IPS-NIHi7 (cell line): ENCODE measurements at regions not wholly inside any gene's neighbourhood (a gene's known extent, or its start where the extent isn't known, plus 50 kb on each side); places are given as distances from the start of the nearest gene placed in this dataset.
"Not testable (repeated sequence)": the region's sequence is repeated elsewhere in the genome, so short reads cannot be mapped to it uniquely, and the experiment has no call there.

ENCODE experiments used
- DNase-seq: peaks from one replicate; pipeline ENCODE4 v3.0.0; 2012; ENCODE audit warnings: mixed read lengths; ENCODE audit errors: extremely low spot score

DNA sequence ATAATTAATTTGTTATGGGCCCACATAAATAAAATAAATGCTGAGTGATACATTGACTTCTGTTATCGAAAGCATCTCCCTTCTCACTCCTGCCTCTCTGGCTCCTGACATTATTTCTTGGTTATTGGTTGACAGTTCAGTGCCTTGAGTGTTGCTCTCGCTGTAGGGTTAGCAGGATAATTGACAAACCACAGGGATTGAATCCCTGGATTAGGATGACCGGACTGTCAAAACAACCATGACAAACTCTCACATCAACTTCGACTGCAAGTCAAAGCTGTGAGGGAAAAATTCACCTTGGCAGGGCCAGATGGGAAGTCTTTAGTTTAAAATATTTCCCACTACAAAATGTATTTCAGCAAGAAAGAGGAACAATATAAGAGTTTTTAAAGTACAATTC is 245.4 kb upstream of the TFAP2D start:
- no peak for DNase-seq

DNA sequence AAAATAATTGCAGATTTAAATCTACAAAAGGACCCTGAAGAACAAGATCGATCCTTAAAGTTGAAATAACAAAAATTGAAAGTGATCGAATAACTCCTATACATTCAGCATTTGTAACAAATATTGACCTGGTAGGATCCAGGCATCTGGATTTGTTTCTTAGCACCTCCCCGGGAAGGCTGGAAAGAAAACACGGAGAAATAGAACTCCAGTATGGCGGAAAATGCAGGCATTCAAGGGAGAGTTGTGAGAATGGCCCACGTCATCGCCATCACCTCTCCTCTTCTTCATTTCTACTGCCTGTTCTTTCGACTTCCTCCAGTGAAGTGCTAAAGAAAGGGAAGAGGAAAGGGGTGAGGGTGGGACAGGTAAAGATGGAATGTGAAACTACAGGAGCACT is 242.3 kb upstream of the TFAP2D start:
- DNase-seq, result no peak

DNA sequence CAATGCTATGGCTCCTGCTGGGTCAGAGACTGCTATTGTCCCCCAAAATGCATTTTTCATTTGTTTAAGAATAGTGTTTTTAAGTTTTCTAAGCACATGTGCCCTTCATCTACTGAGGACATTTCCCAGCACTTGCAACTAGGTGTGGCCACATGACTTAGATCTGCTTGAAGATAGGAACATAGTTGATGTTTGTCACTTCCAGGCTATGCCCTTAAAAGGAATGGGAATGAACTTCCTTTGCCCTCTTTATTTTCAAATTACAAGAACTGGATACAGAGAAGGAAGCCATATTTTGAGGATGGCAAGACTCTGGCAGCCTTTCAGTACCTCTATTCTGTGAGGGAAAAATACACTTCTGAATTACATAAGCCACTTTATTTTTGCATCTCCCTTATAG is 203.0 kb upstream of the TFAP2D start:
- DNase-seq, result no peak

DNA sequence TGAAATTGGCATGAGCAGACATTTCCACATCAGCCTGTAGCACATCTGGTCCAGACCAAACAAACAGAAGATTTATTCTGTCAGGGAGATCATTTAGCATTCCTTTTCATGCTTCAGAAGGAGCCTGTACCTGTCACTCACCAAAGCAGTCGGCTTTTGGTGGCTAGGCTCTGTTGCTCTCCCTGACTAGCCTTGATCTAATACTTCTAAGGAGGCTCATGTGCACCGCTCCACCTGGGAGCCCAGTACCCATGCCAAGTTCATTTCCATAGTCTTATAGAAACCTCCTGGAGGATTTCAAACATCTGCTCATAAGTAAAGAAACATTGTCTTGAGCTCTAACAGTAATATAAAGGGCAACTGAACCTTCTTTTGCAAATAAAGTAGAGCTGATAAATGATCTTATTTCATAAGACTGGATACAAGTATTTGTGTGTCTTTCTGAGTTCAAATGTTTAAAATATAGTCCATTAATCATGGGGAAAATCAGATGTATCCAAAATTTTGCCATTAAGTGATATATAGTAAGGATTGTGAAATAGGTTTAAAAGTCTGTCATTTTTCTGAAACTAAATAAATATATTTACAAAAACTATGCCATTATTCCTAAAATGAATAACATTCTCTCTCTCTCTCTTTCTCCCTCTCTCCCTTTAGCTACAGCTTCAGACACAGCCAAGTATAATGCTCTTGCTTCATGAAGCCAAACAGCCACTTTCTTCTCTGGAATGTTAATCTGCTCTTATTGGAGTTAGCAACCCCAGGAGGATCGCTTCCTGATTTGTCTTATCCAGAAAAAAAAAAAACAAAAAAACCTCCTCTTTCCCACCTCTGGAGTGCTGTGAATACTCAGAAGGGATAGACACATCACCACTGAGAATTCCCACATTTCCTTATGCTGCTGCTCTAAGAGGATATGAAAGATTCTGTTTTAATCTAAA is 192.7 kb upstream of the TFAP2D start:
- no peak for DNase-seq

DNA sequence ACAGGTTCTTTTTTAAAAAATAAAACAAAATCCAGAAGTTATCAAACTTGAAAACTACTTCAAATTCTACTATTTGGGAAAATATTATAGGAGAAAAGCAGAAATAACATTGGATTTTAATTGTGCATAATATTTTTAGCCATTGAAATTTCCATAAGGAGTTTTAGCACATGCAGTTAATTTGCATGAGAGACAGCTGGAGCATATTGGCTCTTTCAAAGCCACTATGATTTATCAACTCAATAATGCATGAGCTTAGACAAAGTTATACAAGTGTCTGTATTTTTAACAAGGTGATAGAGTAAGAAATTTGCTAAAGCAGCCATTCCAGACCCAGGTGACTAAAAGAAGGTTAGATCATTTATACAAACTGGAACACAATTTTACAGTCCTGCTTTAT is 189.0 kb upstream of the TFAP2D start:
- DNase-seq, result no peak

DNA sequence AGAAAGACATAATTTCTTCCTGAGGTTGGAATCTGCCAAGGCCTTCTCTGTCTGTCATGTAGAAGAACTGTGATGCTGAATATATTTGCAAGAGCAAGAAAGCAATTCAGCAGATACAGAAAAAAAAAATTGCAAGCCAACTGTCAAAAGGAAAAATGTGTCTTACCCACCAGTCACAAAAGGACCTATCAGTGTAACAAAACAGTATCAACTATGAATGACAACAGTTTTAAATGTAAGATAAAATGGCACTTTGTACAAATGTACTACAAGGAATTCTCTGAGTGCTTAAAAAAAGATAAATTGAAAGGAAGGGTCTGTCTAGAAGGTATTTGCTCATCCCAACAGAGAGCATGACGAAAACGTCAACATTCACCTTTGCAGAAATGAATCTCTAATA is 185.3 kb upstream of the TFAP2D start:
- DNase-seq, result no peak

DNA sequence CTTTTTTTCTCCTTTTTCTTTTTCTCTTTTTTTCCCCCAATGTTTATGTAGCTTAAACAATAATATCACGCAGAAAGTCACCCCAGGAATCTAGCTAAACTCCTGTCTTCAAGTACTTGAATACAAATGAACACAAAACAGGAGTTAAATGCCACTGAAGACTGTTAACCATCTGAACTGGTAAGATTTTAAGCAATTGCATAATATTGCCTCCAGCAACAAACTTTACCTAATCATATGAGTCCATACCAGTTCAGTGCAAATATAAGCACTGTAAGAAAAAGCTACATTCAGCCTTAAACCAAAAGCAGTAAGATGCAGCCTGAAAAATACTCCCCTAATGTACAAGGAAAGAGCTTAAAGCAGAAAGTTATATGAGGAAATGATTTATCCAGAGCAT is 173.9 kb upstream of the TFAP2D start:
- no peak for DNase-seq

DNA sequence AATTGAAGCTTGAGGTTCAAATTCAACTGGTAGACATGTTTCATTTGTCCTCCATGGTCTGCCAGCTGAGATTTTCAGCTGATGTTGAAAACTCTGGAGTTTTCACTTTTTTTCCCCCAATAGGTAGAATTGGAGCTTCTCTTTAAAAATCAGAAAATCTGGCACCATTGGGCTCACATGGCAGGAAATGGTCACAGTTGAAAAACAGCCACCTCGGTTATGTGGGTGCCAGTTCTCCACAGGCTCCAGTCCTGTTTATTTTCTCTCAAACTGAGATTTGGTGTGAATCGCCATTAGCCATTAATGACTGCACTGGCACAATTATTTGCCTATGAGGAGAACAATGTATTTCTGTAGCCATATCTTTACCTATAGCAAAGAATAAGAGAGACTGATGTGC is 171.4 kb upstream of the TFAP2D start:
- no peak for DNase-seq

DNA sequence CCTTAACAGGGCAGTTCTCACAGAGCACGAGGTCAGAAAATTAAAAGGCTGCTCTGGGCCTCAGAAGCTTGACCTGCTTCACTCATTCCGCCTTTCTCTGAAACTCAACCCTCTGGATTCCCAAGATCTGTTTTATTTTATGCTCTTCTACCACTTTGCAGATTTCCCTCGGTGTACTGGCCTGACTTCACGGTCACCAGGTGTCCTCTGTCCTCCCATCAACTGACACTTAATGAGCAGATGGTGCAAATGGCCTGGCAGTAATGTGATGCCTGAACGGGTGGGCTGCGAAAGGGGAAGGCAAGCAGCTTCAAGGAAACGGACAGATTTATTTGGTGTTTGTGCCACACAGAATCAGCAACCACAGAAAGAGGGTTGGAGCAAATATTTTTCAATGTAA is 169.7 kb upstream of the TFAP2D start:
- DNase-seq, result no peak

DNA sequence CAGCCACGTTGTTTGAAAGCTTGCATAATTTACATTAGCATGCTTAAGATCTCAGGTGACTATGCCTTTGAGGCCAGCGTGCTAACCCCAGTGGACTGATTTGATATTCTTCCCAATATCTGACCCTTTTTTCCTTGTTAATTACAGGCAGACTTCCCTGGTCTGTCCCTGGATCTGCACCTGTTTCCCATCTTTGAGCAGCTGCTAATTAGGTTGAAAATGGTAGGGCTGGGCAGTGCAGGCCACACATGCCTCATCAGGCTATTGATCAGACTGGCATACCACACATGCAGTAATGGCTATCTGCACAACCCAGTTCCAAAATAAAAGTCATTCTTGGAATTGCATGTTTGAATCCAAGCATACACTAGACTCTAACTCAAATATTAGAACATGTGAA is 164.3 kb upstream of the TFAP2D start:
- DNase-seq, result no peak

DNA sequence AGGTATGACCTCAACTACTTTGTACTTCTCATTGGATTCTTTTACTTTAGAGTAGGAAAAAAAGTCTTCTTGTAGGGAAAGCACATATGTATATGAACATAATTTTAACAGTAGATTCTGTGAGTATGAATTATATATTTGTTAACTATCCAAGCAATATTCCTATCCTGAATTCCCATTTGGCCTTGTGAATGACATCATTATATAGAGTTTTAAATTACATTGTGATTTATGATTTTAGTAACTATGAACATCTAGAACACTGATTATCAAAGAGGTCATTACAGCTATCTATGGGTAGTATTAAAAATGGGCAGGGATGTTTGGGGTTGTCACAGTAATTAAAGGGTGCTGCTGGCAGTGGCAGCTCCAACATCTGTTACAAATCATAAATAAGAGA is 163.9 kb upstream of the TFAP2D start:
- no peak for DNase-seq

DNA sequence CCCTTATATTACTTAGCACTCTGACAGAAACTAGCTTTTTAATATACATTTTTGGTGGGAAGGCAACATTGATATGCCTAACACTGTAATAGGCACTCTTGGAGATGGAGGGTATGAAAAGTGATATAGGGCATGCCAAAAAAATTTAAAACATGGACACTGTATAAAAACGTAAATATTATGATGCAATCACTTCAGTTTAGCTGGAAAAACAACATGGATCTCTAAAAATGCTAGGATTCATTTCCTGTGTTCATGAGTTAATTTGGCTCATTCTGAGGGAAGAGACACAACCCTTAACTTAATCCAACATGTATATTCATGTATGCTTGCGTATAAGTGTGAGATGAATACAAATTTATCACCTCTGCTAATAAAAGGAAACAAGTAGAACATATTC is 157.3 kb upstream of the TFAP2D start:
- DNase-seq, result no peak

DNA sequence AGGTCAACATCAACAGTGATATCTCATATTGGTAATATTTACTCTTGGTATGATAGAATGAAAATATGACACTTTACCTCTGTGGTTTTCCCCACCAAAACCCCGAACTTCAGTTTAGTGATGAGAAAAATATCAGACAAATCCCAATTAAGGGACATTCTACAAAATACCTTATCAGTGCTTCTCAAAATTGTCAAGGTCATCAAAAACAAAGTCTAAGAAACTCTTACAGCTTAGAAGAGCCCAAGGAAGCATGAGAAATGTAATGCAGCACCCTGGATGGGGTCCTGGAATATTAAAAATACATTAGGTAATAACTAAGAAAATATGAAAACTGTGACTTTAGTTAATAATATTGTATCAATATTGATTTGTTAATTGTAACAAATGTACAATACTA is 148.3 kb upstream of the TFAP2D start:
- no peak for DNase-seq

DNA sequence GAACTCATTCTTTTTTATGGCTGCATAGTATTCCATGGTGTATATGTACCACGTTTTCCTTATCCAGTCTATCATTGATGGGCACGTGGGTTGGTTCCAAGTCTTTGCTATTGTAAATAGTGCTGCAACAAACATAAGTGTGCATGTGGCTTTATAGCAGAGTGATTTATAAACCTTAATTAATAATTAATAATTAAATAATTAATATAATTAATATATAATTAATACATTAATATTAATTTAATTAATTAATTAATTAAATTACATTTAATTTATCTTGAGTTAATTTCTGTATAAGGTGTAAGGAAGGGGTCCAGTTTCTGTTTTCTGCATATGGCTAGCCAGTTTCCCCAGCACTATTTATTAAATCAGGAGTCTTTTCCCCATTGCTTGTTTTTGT is 142.1 kb upstream of the TFAP2D start:
- DNase-seq, result not testable (repeated sequence)

DNA sequence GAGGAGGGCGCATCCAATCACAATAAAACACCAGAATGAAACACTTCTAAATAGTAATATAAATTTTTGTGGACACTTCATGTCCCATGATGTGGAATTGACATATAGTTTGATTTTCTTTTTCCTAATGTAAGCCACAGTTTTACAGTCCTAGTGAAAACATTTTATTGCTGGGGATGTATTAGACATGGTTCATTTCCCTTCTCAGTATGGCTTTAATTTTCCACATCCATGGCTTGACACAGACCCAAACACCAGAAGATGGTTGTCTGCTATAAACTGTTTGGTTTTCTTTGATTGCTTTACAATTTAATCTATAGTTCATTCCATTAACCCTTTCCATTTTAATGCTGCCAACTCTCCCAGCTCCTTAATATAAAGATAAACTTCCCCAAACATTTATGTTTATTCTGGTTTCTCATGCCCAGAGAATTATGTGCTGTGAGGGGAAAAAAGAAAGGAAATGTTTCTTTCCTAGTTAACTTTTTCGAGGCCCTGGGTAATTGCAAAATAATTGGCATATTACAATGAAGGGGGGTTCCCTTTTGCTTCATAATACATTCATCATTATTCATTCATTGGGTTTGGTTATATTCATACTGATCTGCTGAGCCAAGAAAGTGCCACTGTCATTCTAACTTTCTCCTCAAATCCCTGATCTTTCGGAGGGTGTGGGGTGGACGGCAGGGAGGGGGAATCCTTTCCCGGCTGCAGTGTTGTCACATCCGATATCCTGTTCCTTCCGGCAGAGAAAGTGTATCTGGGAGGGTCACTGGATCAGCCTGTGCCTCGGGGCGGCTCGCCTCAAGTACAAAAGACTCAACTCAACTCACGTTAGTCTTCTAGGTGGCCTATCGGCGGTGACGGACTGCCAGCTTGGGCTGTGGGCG is 127.6 kb upstream of the TFAP2D start:
- peak; percentile 8 for DNase-seq

DNA sequence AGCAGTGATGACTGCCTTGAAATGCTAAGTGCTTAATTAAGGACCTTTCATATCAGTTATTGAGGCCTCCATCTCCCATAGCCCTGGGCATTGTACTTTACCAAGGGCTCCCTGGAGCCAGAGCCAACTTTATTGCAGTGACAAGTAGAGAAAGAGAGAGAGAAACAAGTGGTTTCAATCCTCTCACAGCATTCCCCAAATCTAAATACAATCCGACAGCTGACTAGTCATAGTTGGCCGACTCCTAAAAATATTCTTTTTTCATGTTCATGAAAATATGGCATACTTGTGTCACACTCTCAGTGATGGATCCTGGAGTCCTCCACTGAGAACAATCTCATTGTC is 127.0 kb upstream of the TFAP2D start:
- DNase-seq, result no peak

DNA sequence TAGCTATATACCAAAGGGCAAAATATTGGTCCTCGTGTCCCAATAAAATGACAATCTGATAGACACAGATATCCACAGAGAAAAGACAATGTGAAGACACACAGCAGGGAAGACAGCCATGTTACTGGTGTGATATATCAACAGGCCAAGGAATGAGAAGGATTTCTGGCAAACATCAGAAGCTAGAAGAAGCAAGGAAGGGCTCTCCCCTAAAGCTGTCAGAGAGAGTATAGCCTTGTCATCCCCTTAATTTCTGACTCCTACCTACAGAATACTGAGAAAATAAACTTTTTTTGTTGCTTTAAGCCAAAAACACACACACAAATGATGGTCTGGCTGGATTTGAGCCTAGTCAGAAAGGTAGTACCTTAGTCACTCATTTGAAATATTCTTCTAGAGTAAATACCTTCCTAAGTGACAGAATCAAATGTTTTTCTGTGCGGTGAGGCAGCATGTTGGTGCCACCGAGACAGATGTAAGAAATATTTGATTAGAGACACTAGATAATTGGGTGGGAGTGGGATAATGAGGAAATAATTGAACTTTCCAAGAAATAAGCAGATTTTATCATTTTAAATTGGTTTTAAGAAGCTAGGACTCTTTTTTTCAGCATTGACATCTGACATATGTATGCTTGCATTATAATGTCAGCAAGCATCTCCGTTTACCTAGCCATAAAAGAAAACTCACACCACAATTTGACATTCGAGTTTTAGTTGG is 123.4 kb upstream of the TFAP2D start:
- no peak for DNase-seq

DNA sequence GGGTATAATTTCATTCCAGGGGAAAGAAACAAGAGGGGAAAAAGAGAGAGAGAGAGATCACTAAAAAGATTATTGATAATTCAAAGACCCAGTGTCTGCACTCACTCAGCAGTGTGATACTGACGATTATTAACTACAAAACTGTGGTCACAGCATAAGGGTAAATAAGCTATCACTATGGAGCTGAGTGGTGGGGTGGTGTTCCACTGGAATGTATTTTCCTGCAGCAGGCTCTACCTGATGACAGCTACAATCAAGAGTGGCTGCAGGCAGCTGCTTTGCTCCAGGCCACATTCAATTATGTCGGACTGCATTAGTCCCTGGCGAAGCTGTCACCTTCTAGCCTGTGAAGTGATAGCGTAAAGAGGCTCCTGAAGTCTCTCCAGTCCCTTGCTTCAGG is 122.2 kb upstream of the TFAP2D start:
- DNase-seq, result peak; percentile 20

DNA sequence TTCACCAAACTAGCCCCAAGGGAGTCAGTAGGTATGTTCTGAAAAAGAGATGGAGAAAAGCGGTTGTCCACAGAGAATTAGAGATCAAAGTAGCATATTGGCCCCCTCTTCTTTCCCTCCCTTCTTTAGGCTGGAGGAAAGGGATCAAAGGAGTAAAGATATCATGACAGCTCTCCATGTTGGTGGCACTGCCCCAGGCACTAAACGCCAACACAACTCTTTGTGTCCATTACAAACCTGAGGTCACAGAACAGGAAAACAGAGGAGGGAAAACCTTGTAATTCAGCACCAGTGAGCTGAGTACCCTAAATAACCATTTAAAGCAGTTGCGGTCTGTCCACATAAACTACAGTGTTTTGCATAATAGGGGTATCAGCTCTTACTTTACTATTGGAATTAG is 113.0 kb upstream of the TFAP2D start:
- no peak for DNase-seq

DNA sequence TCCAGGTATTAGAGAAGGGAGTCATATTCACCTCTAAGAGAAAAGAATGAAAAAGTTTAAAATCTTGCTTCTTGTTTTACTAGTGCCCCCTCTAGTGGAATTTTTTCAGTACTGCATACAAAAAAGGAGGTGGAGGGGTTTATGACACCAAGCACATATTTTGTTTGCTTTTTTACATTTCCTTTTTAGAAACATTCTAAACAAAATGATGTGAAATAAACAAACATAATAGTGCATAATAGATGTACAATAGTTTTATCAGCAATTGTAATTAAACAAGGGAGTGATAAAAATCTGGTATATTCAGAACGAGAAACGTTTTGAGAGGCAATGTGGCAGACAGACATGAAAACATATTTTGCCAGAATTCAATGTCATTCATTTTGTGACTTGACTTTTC is 111.0 kb upstream of the TFAP2D start:
- DNase-seq, result peak; percentile 11

DNA sequence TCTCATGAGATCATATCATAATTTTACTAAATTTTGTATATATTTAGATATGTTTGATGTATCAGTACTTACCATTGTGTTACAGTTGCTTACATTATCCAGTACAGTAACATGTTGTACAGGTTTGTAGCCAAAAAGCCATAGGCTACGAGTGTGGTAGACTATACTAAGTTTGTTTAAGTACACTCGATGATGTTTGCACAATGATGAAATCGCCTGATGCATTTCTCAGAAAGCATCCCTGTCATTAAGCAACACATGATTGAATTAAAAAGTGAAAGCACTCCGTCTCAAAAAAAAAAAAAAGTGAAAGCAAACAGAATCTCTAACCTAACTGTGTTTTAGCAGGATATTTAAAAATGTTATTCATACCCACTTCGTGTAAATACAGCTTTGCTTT is 104.9 kb upstream of the TFAP2D start:
- DNase-seq, result no peak

DNA sequence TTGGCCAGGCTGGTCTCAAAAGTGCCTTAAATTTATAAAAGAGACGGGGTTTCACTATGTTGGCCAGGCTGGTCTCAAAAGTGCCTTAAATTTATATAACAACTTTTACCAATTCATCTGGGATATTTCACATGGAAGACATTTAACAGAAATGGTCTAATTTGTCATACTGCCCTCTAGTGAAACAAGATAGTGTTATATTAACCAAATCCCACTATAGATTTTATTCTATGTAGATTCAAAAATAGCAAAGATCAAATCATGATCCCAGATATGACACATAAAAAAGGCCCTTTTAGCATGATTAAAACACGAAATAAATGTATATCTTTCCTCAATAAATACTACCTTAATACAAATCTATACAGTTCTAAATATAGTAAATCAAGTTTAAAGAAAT is 102.8 kb upstream of the TFAP2D start:
- DNase-seq, result no peak
